Esophagus muscularis mucosa (tissue), 4 donors: ENCODE measurements at regions not wholly inside any gene's neighbourhood (a gene's known extent, or its start where the extent isn't known, plus 50 kb on each side); places are given as distances from the start of the nearest gene placed in this dataset.

Experiments used
- CTCF ChIP-seq, 3 experiments: fragments of 200-600 bp in 2 of 3; fragments of 450-650 bp in 1 of 3; sonication (generic) in 2 of 3; IDR thresholded peaks; one replicate each; pipeline ENCODE4 v1.5.1; 2017 to 2019; ENCODE audit warnings: antibody characterized with exemption in 3 of 3, mild to moderate bottlenecking in 2 of 3, moderate library complexity in 1 of 3
- EP300 ChIP-seq: sonication (generic); formaldehyde crosslinking; IDR thresholded peaks from one replicate; pipeline ENCODE4 v1.6.1; 2017; ENCODE audit warnings: antibody characterized with exemption
- POLR2A ChIP-seq: fragments of 450-650 bp; IDR thresholded peaks from one replicate; pipeline ENCODE4 v1.6.1; 2017; ENCODE audit warnings: antibody characterized with exemption, moderate library complexity, mild to moderate bottlenecking, low read depth
- POLR2AphosphoS5 ChIP-seq, 2 donors: sonication (generic); formaldehyde crosslinking; IDR thresholded peaks; one replicate each; pipeline ENCODE4 v1.6.1; 2017; ENCODE audit warnings: antibody characterized with exemption in 2 of 2

DNA sequence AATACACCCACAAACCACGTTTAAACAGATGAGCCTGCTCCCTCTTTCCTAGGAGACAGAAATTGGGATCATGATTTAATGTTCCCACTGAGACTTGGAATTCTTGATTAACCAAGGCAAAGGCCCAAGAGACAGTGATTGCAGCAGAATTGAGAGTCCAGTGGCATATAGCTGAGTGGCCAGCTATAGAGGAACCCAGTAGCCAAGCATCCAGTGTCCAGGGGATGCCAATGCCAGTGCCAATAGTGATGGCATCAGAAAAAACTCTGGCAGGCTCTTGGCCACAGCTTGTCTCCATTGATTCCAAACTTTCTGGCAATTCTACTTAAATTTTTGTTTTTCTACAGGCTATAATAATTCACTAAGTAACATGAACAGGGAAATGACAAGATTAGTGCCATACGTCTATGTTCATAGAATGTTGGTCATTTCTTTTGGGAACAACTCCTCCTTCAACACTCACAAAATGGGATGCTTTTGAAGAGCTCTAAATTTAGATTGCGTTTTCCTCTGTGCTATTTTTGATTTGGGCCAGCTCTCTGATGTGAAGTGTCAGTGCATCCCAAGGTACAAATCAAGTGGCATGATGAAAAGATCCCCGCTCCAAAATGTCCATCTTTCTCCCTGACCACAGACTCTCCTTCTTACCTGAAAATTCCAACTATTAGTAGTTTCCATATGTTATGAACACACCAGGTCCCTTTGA, 83.1 kb upstream of the A1CF start:
- no peak for TF ChIP-seq EP300
- no peak for TF ChIP-seq CTCF (IDR thresholded peaks at IDR 0.05)
- no peak for TF ChIP-seq POLR2A
- TF ChIP-seq POLR2AphosphoS5 (IDR thresholded peaks at IDR 0.05): no peak
